AG04450 (cell line): ENCODE measurements at regions not wholly inside any gene's neighbourhood (a gene's known extent, or its start where the extent isn't known, plus 50 kb on each side); places are given as distances from the start of the nearest gene placed in this dataset.

Source experiments
- CTCF ChIA-PET: fragments of 300-600, 350-600 bp; formaldehyde crosslinking; extraction: SDS; loops from one replicate; lab custom pipeline; 2022; ENCODE audit warnings: antibody characterized with exemption, inconsistent platforms; lab: Charles Lee
- POLR2A ChIA-PET: fragments of 350-600 bp; formaldehyde crosslinking; extraction: SDS; loops from one replicate; lab custom pipeline; 2021; ENCODE audit warnings: antibody characterized with exemption, inconsistent platforms; lab: Yijun Ruan, JAX
- DNase-seq: peaks from one replicate; pipeline ENCODE4 v3.0.0-alpha.2; 2011; ENCODE audit warnings: low read depth, low spot score
- H3K27ac ChIP-seq: one replicate; pipeline ENCODE4 v1.5.1; 2012; ENCODE audit warnings: low read depth, low read length, control low read depth
- H3K27me3 ChIP-seq: one replicate; pipeline ENCODE4 v1.6.0; 2012; ENCODE audit warnings: low read length; ENCODE audit not compliant: control insufficient read depth, insufficient read depth
- H3K4me3 ChIP-seq: 2 replicates; pipeline ENCODE4 v1.5.1; 2011; ENCODE audit warnings: mild to moderate bottlenecking, low read depth, low read length, control low read depth
- H3K9me3 ChIP-seq: 2 replicates; pipeline ENCODE4 v1.5.1; 2012; ENCODE audit warnings: low read length; ENCODE audit not compliant: control insufficient read depth, insufficient read depth
- CTCF ChIP-seq: IDR thresholded peaks from 2 replicates; pipeline ENCODE4 v1.5.1; 2011; ENCODE audit warnings: low read depth, low read length, control low read depth, inconsistent platforms

- no peak for TF ChIP-seq CTCF
- no peak overlapping the region for H3K27ac ChIP-seq
- no peaks in the 10 kb centered on the region for H3K27me3 ChIP-seq
- POLR2A ChIA-PET, result no interaction called here
- H3K4me3 ChIP-seq, result no peak overlapping the region
- CTCF ChIA-PET, result no interaction called here
- no peaks in the 10 kb centered on the region for H3K9me3 ChIP-seq
- no peak for DNase-seq
Measured at GRCh38 chr16:65272699-65273414, 151.0 kb upstream of the CDH11 start.

GRCh38 chr16:65271996-65272395 lies 150.1 kb upstream of the CDH11 start:
- H3K27ac ChIP-seq, result no peak overlapping the region
- no peaks in the 10 kb centered on the region for H3K9me3 ChIP-seq
- no peak overlapping the region for H3K4me3 ChIP-seq
- no peak for DNase-seq
- ChIA-PET POLR2A (no interaction called here), CTCF (no interaction called here)
- no peak for TF ChIP-seq CTCF
- no peaks in the 10 kb centered on the region for H3K27me3 ChIP-seq

- no peak for DNase-seq
- ChIA-PET CTCF (no interaction called here), POLR2A (no interaction called here)
- no peak overlapping the region for H3K27ac ChIP-seq
- no peak overlapping the region for H3K4me3 ChIP-seq
- TF ChIP-seq CTCF, result no peak
- no peaks in the 10 kb centered on the region for H3K27me3 ChIP-seq
- H3K9me3 ChIP-seq, result no peaks in the 10 kb centered on the region
Measured at GRCh38 chr16:65268331-65268730, 146.5 kb upstream of the CDH11 start.

- Histone ChIP-seq H3K27me3 (no peaks in the 10 kb centered on the region), H3K27ac (no peak overlapping the region), H3K4me3 (no peak overlapping the region), H3K9me3 (no peaks in the 10 kb centered on the region)
- no peak for TF ChIP-seq CTCF
- ChIA-PET CTCF (no interaction called here), POLR2A (no interaction called here)
- no peak for DNase-seq
Measured at GRCh38 chr16:65263896-65264295, 142.0 kb upstream of the CDH11 start.

GRCh38 chr16:65260746-65261145 lies 138.9 kb upstream of the CDH11 start:
- no peaks in the 10 kb centered on the region for H3K9me3 ChIP-seq
- H3K4me3 ChIP-seq, result no peak overlapping the region
- ChIA-PET POLR2A (no interaction called here), CTCF (no interaction called here)
- DNase-seq, result no peak
- no peak overlapping the region for H3K27ac ChIP-seq
- no peaks in the 10 kb centered on the region for H3K27me3 ChIP-seq
- no peak for TF ChIP-seq CTCF
